PFSK-1 (cell line): ENCODE measurements at regions not wholly inside any gene's neighbourhood (a gene's known extent, or its start where the extent isn't known, plus 50 kb on each side); places are given as distances from the start of the nearest gene placed in this dataset.

Source experiments
- POLR2AphosphoS5 ChIP-seq: IDR thresholded peaks from 2 replicates; pipeline ENCODE4 v1.6.1; 2012; ENCODE audit warnings: low read depth, mild to moderate bottlenecking, control low read depth, low read length, moderate library complexity
- REST ChIP-seq, 2 experiments: IDR thresholded peaks; 2 replicates each; pipeline versions ENCODE4 v1.6.1 to v1.8.0; 2011 to 2012; ENCODE audit warnings: low read depth in 2 of 2, low read length in 2 of 2, control low read depth in 1 of 2, inconsistent platforms in 1 of 2, mild to moderate bottlenecking in 1 of 2, moderate library complexity in 1 of 2; ENCODE audit not compliant: insufficient read depth in 1 of 2
- TAF1 ChIP-seq: IDR thresholded peaks from 2 replicates; pipeline ENCODE4 v1.6.1; 2012; ENCODE audit warnings: low read length, control low read depth, borderline replicate concordance; ENCODE audit not compliant: insufficient read depth

GRCh38 chr13:107846642-107847041 is 368.7 kb downstream of the LIG4 start:
- TF ChIP-seq TAF1 (no peak), POLR2AphosphoS5 (no peak), REST (IDR thresholded peaks at IDR 0.05; ENCODE audit: insufficient read depth in 1 of 2, low read depth in 2 of 2, low read length in 2 of 2) (no peak)
